DMS114 treated with DMSO at 0.1 percent for 48 hours (cell line): ENCODE measurements at regions not wholly inside any gene's neighbourhood (a gene's known extent, or its start where the extent isn't known, plus 50 kb on each side); places are given as distances from the start of the nearest gene placed in this dataset.

ENCODE experiments used
- DNase-seq: peaks from one replicate; lab custom pipeline; 2025; ENCODE audit not compliant: unreplicated experiment; lab: John Stamatoyannopoulos, UW

DNA sequence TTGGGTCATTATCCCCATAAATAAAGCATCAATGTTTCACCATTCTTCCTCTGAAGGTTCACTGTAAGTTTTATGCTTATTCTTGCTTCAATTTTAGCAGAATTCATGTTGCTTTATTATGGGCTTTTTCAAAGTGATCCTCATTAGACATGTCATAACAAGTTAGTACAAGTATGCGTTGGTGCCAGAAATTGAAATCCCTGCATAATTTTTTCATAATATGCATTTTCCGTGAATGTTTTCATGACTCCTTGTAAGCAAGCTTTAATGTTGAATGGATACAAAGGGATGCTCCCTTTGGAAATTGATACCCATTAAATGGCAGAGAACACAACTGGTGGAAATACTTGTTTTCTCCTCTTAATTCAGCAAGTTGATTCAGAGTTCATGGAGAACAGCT, 179.7 kb downstream of the ST6GAL2 start:
- DNase-seq: no peak

DNA sequence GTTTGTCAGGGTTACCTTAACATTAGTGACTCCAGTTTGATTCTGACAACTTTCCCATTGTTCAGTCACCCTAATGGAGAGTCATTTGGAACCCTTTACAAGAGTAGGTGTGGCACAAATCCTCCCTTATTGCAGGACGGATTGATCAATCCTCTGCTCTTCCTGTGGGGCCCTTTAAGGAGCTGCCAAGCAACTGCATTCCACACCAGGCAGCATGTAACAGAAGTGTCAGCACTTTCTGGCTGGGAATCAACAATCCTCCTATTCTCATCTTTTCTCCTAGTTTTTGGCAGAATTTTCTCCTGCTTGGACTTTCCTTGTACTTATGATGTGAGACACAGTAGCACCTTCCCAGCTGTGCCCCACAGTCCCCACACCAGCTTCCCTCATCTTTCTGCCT, 177.8 kb downstream of the ST6GAL2 start:
- no peak for DNase-seq

DNA sequence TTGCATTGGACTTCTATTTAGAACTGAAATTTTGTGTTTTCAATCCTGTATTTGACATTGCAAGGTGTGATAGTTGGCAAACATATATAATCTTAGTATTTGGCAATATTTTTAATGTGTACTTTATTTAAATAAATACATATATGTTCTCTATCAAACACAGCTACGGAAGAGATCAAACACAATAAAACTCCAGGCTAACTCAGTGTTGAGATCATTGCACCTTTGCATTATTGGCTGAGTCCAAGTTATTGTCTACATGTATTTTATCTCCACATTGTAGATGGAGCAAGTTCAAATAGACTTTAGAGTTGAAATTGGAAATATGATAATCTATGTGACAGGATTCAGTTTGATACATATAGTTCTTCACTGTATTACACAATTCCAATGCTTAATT, 176.7 kb downstream of the ST6GAL2 start:
- no peak for DNase-seq

DNA sequence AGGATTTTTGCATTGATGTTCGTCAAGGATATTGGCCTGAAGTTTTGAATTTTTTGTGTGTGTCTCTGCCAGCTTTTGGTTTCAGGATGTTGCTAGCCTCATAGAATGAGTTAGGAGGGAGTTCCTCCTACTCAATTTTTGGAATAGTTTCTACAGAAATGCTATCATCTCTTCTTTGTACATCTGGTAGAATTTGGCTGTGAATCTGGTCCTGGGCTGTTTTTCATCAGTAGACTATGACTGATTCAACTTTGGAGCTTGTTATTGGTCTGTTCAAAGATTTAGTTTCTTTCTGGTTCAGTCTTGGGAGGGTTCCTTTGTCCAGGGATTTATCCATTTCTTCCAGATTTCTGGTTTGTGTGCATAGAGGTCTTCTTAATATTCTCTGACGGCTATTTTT, 166.7 kb downstream of the ST6GAL2 start:
- no peak for DNase-seq

DNA sequence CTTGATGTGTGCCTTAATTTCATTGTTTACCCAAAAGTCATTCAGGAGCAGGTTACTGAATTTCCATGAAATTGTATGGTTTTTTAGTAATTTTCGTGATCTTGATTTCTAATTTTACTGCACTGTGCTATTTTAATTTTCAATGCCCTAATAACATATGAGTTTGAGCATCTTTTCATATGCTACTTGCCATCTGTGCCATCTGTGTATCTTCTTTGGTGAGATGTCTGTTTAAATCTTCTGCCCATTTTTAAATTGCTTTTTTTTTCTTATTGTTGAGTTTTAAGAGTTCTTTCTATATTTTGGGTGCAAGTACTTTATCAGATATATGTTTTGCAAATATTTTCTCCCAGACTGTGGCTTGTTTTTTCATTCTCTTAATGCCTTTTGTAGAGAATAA, 165.9 kb downstream of the ST6GAL2 start:
- DNase-seq: no peak

DNA sequence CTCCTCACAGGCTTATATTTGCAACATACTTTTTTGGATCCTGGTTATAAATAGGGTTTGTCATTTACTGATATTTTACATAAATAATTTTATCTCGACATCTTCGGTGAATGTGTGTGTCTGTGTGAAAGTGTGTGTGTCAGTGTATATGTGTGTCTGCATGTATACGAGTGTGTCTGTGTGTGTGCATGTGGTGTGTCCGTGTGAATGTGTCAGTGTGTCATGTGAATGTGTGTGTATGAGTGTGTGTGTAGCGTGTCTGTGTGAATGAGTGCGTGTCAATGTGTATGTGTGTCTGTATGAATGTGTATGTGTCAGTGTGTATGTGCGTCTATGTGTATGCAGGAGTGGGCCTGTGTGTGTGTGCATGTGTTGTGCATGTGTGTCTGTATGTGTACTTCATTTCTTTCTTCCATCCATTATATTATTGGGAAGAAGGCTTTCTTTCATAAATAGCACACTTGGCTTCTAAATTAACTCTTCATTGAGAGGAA, 161.6 kb downstream of the ST6GAL2 start:
- DNase-seq: no peak

DNA sequence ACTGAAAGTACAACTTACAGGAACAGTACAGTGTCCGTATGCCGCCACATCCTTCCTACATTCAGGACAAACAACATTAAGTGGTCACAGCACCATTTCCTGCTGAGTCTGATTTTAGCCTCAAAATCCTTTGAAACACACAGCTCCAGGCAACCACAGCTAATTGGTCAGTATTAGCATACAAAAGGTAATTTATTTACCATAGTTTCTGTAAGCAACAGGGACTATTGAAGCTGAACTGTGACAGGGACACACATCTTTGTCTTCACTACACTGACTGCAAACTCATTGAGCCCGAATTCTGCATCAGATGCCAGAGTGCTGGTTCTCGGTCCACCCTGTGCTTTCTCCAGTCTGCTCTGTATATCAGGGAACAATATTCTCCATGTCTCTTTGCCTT, 151.8 kb downstream of the ST6GAL2 start:
- DNase-seq: no peak

DNA sequence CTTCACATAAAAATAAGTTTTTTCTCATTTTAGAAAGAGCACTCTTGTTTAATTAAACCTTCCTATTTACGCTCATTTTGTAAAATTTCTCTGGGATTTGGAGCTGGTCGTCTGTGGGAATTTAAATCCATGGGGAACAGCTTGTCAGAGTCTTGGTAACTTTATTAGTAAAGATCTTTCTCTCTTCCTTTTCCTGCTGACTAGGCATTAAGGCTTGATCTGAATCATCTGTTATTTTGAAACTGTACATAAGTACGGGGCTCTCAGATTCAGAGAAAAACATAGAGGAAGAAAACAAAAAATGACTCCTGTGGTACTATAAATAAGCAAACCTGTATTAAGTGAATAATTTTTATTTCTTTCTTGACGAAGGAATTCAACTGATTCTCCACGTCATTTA, 150.2 kb downstream of the ST6GAL2 start:
- DNase-seq: no peak

DNA sequence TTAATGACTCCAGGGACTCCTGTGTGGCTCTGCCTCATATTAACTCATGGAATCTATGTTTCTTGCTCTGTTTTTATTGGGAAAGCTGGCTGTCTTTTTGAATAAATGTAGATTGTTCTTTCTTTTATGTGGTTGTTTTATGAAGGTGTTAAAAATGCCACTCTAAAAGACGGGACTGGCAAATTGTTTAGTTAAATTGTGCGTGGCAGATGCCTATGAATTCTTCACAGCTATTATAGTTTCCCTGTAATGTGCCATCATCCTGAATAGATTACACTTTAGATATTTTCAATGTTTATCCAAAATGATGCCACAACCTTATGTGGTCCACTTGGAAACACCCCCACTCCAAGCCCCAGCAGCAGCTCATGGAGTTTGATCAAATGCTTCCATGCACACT, 149.7 kb downstream of the ST6GAL2 start:
- DNase-seq: no peak

DNA sequence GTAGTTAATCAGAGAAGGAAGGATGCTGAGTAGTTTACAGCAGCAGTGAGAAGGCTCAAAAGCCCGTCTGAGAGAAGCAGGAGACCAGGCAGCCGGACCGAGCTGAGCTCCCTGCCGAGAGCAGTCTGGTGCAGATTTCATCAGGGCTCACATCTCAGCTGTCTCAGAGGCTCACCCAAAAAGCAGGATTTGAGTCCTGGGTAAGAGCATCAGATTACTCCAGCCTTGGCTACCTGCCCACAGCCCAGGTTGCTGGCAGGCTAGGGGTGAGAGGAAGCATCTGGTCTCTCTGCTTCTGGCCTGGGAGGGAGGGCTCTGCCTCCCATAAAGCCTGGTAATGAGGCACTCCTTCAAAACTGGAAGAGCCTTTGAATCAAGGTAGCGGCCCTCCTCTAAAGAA, 140.5 kb downstream of the ST6GAL2 start:
- DNase-seq: no peak

DNA sequence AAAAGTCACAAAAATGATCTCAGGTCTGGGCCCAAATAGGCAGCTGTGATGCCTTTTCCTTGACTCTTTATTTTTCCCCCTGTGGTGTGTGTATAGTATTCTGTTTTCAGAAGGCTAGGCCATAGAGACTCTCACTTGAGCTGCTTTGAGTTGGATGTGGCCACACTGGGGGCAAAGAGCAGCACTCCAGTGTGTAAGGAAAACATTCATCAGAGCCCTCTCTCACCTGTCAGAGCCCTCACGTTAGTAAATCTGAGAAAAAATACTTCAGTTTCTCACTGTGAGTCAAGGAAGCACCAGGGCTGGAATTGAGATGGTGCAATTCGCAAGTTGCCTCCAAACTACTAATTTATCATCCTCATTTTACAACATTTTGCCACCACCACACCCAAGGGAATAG, 136.1 kb downstream of the ST6GAL2 start:
- no peak for DNase-seq
